ENCODE measurements at regions not wholly inside any gene's neighbourhood (a gene's known extent, or its start where the extent isn't known, plus 50 kb on each side); places are given as distances from the start of the nearest gene placed in this dataset.

DNA sequence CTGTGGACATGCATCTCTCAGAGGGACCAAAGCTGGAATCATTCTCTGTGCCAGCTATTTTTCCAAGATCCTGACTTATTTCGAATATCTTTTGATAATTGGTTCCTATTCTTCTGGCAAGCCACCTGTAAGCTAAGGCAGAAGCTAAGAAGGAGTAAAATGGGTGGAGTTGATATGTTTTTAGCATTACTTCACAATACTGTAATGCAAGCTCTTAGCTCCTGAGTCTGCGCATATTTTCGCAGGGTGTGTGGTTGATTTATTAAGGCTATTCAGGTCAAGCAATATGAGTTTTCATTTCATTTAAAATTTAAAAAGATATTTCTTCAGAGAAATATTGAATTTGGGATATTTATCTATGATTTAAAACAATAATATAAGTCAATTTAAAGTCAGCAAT lies 158.5 kb upstream of the ADAMTS16 start:
- no peak for DNase-seq

DNA sequence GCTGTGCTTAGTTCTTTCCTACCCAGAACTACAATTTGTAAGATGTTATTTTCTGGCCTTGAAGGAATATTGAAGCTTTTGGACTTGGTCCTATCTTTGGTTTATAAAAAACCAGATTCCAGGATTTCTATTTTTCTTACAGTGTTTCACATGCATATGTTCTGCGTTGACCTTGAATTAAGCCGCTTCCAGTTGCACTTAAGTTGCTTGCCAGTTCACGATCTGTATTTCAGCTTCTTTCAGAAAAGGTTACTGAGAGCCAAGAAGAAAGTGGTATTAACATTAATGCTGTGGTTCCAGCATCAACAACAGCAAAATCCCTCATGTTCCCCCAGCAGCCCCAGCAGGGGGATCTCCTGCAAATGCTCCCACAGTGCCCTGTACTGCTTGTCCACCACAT lies 156.4 kb upstream of the ADAMTS16 start:
- DNase-seq = no peak

DNA sequence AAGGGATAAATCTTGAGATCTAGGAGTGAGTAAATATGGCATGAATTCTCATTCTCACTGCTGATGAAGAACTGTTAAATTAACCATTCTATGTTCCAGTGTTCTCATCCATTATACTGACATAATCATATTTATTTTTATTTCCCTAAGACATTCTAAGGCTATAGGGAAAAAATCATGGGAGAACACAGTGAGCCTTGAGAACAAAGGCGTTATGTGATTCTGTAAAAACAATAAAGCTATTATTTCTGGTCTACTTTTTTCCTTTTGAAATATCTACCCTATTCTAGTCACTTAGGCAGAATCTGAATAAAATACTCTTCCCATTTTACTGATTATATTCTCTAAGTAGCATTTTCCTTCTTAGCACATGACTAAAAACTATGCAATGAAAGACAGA lies 155.7 kb upstream of the ADAMTS16 start:
- no peak for DNase-seq

DNA sequence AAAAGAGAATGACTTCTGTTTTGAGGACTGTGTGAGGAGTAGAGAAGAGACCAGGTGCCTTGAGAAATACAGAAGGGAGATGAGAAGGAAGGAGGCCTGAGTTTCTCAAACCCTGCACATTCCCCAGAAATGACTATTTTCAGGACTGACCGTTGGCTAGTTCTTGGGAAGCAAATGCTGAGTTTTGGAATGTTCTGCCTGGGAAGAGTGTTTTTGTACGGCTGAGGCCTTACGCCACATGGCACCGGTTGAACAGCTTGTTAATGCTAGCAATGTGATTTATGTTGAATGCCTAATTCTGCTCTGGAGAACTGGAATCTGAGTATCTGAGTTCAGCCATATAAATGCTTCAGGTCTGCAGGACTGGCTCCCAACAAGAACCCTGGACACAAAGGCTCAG lies 152.7 kb upstream of the ADAMTS16 start:
- DNase-seq = no peak

DNA sequence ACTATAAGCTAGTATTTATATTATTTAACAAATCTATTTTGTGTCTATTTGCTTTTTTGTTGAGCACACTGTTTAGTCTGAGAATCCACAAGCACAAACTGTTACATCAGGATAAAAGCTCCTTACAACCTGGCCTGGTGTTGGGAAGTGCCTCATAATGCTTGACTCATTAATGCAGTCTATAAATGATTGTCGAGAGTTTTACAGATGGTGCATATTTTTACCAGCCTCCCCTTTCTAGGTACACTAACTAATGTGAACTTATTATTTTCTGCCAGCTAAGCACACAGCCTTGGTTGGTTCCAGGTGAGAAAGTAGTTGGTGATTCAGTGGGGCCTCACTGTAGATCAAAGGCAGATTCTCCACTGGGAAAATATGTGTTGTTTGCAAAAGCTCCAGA lies 151.0 kb upstream of the ADAMTS16 start:
- DNase-seq = no peak

DNA sequence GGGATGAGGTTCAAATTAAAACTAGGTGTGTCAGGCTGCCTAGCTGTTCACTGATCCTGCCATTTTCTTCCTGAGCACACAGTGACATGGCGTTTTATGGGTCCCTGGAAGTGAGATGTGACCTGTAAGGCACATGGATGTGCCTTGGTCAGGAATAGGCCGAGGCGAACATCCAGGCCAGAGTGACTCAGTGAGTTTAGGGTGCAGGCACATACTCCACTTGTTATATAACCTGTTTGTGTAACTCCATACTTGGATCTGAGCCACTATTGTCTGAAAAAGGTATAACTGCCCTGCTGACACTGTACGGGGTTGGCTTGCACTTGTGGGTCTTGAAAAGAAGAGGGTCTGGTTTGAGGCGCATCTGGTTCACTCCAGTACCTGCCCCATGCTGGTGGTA lies 150.1 kb upstream of the ADAMTS16 start:
- DNase-seq = no peak

DNA sequence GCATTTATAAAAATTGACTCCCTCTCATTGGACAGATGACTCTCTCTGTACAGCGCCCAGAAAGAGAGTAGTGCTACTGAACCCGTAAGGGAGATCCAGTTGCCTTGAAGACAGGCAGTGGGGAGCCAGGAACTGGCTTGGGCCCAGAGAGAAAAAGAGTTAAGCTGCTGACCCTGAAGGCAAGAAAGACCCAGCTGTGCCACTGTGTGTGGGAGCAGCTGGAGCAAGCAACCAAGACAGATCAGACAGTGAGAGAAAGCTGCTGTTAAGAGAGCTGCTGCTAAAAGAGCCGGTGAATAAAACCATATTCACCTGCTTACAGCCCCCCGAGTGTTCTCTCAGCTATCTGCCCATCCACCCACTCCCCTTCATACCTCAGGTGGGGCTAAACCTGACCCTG lies 149.7 kb upstream of the ADAMTS16 start:
- no peak for DNase-seq

DNA sequence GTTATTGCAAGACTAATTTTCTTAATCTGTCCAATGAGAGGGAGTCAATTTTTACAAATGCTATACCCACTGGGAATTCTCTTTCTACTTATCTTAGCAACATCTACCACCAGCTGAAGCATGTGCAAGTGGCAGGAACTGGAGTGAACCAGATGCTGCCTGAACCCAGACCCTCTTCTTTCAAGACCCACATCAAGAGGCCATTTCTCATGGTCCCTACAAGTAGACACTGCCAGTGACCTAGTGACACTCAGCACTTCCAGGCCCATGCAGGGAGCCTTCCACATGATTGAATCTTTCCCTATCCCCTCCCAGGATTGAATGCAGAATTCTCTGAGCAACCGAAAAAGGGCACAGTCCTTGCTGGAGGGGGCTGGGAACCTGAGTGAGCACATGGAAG lies 148.2 kb upstream of the ADAMTS16 start:
- DNase-seq = no peak

DNA sequence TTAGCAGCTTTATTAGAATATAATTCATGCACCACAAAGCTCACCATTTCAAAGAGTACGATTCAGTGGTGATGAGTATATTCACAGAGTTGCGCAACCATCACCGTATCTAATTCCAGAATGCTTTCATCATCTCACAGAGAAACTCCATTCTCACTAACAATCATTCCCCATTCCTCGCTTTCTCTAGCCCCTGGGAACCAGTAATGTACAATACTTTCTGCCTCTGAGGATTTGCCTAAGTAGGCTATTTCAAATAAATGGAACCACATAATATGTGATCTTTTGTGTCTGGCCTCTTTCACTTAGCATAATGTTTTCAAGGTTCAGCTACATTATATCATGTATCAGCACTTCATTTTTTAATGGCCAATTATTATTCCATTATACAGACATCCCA lies 145.1 kb upstream of the ADAMTS16 start:
- no peak for DNase-seq

DNA sequence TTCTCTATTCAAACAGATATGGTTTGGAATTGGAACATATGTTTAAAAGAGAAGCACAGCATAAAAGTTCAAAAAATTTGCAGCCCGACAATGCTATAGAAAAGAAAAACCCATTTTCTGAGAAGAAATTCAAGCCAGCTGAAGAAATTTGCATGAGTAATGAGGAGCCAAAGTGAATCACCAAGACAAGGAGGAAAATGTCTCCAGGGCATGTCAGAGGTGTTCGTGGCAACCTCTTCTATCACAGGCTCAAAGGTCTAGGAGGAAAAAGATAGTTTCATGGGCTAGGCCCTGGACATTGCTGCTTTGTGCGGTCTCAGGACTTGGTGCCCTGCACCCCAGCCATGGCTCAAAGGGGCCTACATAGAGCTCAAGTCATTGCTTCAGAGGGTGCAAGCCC lies 134.8 kb upstream of the ADAMTS16 start:
- no peak for DNase-seq

DNA sequence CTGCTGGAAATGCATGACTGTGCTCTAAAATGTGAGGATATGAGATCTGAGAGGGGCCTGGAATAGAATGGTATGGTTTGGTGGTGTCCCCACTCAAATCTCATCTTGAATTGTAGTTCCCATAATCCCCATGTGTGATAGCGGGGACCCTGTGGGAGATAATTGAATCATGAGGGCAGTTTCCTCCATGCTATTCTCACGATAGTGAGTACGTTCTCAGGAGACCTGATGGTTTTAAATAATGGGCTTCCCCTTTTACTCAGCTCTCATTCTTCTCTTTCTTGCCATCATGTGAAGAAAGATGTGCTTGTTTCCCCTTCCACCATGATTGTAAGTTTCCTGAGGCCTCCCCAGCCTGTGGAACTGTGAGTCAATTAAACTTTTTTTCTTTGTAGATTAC lies 133.6 kb upstream of the ADAMTS16 start:
- no peak for DNase-seq

DNA sequence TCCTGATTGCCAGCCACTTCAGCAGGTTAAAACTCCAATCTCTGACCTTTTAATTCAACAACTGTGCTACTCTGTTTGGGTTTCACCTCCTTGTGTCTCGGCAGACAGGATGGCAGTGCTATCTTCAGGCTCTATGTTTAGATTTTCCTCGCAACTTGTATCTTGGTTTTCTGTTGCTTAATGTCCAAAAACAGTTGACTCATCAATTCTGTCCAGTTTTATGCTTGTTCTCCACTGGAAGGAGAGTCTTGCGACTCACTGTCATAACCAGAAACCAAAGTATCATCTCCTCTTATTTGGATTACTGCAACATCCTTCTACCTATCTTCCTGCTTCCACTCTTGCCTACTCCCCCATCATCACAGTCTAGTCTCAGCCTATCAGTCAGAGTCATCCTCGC lies 130.9 kb upstream of the ADAMTS16 start:
- DNase-seq = no peak

DNA sequence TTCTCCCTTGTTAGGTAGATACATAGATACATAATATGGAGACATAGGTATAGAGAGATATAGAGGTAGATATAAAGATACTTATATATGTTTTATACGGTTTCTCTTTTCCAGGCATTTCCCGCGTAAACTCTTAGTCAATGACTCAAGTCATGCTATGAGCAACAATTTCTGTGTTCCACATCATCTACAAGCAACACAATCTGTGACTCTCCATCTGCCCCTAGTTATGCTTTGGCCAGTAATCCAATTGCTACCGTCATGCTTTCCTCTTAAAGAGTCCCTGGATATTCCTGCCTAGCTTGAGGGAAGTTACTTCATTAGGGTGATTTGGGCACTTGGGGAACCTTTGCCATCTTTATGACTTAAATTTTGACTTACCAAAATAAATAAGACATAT lies 129.0 kb upstream of the ADAMTS16 start:
- DNase-seq = no peak

DNA sequence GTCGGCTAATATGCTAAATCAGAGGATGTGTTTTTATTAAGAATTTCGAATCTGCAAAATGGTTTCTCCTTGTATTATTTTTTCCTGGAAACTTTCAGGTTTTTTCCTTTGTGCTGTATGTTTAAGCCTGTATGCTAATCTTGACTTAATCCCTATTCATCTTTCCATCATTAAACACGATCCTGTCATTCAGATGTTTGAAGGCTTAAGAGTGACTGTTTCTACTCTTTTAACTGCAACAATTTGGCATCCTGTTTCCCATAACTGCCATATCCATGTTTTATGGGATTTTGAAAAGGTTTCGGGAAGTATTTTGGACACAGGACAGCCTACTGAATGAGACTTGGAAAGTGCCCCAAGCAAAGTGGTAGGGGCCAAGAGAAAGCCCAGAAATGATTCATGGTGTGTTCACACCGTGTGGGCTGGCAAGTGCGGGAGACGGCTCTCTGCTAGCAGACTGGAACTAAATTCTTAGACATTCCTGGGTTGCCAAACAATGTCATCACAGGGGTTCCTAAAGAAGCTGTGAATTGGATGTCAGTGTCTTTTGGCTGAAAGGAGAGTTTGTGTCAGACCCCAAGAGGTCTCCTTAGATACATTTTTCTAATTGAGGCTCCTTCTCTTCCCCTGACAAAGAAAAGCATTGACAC lies 125.4 kb upstream of the ADAMTS16 start:
- DNase-seq = no peak

DNA sequence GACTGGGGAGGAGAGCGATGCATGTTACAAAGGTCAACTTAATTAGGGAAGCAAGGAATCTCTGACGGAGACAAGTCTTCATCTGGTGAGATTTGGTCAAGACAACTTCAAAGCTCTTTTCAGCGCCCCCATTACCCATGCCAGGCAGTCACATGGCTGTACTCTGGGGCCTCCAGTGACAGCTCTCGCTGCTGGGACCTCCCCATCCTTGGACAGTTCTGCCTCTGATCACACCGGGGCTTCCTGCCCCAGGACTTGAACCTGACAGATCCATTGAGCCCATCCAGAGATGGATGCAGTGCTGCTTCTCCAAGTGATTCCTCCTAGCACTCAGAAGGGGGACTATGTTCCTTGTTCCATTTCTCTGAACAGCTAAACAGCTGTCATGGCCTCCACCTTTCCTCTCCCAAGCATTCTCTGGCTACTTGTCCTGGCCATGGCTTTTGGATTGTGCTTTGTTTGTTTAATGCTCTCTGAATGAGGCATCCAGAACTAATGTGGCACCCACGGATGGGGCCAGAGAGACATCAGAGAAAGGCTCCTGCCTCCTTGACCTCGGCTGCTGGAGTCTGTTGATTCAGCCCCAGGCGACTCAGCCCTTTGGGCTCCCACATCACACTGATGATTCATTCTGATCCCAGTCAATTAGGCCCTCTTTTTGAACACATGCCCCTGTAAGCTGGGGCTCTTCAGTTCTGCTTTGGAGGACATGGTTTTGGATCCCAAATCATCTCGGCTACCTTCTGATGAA lies 122.1 kb upstream of the ADAMTS16 start:
- no peak for DNase-seq

DNA sequence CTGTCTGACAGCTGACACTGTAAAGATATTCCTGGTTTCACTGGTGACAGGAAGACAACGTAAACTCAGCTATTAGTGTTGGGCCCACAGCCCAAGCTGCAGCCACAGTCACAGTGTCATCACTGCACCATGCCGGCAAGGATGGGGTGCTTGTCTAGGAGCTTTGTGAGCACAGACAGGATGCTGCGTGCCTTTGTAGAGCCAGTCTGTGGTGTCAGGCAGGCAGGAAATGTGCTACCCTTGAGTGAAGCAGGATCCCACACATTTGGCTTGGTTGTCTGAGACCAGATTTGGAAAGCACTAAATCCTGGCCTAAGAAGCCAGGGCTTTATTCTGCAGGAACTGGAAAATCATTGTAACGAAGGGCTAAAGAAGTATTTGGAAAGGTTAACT lies 121.6 kb upstream of the ADAMTS16 start:
- DNase-seq = no peak

DNA sequence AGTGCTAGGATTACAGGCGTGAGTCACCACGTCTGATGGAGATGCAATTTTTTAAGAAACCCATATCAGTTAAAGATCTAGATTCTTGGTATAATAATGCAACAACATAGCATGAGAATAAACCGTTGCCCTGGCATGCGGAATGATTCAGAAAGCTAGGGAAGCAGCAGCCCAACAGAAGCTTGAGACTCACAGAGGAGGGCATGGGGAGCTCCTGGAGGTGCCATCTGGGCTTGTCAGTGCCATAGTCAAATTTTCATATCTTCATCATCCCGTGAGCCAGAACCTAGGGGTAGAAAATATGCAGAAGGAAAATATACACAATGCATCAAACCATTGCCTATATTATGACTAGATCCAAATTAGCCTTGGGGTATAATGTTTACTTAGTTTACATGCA lies 118.7 kb upstream of the ADAMTS16 start:
- no peak for DNase-seq

DNA sequence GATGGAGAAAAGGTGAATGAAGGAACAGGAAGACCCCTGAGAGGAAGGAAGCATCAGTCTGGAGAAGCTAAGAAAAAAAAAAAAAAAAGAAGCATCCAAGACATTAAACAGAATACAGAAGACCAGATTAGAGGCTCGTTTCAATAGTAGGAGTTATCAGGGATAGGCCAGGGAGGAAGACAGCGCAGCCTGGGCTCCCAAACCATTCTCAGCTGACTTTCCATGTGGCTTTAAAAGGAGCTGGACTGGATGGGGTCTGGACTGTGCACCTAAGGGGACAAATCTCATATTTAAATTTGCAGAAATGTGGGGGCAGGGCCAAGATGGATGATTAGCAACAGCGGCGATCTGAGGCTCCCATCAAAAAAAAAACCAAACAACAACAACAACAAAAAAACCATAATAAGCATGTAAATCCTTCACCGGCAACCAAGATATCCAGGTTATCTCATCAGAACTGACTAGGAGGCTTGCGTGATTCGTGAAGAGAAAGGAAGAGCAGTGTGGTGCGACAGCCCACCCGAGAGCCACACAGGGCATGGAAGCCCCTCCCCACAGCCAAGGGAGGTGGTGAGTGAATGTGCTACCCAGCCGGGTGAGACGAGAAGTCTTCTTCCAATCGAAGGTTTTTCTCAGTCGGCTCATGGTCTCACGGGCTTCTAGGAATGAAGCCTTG lies 114.9 kb upstream of the ADAMTS16 start:
- DNase-seq = no peak

DNA sequence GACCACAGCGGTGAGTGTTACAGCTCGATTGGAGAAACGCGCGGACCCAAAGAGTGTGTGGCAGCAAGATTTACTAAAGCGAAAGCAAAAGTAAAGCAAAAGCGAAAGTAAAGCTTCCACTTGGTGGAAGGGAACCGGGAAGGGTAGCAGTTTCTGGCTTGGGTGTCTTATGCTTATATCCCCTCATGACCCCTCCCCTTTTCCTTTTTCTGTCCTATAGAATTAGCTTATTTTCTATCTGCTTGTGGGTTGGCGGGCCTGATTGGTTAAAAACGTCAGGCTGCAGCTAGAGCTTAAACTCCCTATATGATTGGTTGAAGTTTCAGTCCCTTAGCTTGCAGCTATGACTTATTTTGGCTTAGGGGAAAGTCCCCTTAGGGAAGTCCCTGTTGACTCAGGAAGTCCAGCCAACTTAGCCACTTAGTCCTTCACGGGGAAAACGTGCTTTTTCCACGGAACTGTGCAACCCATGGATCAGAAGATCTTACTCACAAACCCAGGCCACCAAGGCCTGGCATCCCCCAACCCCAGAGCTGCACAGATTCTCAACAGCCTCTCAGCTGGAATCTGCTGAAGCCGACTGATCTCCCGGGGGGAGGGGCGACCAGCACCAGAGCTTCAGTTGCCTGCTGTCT lies 114.2 kb upstream of the ADAMTS16 start:
- DNase-seq = no peak

DNA sequence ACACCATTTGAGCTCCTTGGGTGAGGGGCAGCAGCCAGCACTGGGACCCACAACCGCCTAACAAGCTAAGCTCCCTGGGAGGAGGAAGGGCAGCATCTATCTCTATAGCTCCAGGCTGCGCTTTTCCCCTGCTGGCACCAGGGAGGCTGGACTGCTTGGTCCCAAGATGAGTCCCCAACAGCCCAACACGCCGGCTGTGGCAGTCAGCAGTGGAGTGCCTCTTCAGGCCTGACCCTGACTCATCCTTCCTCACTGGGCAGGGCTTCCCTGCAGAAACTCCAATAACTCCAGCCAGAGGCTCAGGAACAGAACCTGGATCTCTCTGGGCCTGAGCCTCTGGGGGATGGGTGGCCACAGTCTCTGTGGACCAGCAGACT lies 113.7 kb upstream of the ADAMTS16 start:
- no peak for DNase-seq

DNA sequence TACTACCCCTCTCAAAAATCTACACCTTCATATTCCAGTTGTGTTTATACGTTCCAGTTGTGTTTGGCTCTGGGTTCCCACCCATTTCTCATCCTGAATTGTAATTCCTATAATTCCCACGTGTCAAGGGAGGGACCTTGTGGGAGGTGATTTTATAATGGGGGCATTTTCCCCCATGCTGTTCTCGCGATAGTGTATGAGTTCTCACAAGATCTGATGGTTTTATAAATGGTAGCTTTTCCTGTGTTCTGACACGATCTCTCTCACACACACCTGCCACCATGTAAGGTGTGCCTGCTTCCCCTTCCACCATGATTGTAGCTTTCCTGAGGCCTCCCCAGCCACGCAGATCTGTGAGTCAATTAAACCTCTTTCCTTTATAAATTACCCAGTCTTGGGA lies 108.5 kb upstream of the ADAMTS16 start:
- DNase-seq = no peak

DNA sequence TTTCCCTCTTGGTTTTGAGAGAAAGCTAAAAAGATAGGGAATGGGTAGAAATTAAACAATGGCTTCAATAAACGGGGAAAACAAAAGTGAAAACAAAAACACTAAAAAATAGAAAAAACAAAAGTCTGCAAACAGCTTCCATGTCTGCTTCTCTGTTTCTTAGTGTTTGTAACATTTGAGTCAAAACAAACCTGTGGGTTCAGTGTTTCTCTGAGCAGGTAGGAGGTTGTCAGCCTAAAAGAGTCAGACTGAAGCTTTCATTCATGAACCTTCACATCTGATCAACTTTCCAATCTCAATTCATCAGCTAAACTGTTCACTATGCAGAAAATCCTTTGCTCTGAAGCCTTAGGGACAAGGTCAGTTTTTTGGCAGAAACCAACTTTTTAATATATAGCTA lies 102.5 kb upstream of the ADAMTS16 start:
- no peak for DNase-seq

DNA sequence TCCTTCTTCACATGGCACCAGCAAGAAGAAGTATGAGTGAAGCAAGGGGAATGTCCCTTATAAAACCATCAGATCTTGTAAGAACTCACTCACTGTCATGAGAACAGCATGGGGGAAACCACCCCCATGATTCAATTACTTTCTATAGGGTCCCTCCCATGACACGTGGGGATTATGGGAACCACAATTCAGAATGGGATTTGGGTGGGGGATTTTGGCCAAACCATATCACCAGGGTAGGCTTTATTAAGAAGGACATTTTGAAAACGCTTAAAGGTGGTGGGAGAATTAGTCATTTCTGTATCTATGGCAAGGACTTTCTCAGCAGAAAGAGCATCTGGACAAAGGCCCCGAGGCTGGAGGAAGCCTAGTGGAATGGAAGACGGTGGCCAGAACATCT lies 100.2 kb upstream of the ADAMTS16 start:
- no peak for DNase-seq

DNA sequence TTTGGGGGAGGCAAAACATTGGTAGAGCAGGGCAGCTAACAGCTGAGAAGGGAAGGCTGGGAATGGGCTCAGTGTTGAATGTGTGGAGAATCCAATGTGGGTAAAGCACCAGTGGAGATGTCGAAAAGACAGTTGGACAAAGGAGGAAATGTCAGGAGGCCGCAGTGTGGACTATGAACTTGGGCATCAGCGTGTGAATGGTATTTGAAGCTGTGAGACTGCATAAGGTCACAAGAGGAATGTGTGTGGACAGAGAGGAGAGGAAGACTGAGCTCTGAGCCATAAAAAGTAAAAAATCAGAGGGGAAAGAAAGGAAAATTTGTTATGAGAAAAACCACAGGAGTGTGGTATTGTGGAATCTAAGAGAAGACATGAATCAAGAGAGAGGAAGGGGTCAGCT lies 99.4 kb upstream of the ADAMTS16 start:
- no peak for DNase-seq
